Astrocyte of the spinal cord (primary cell): ENCODE measurements at regions not wholly inside any gene's neighbourhood (a gene's known extent, or its start where the extent isn't known, plus 50 kb on each side); places are given as distances from the start of the nearest gene placed in this dataset.

Experiments
- DNase-seq: peaks from one replicate; pipeline ENCODE4 v3.0.0; 2011; ENCODE audit warnings: low read depth, low spot score
- H3K4me3 ChIP-seq: 2 replicates; pipeline ENCODE4 v1.5.1; 2011; ENCODE audit warnings: low read depth, mild to moderate bottlenecking, low read length, moderate library complexity
- in situ Hi-C: cut with HindIII; loops from 2 replicates; pipeline ENCODE4 v1.10.0; 2017; ENCODE audit warnings: low sequenced_read_pairs
- TF ChIP-seq, protein P1 (sequence below): IDR thresholded peaks from 2 replicates; pipeline ENCODE4 v1.5.1; 2012; ENCODE audit warnings: low read depth, mild to moderate bottlenecking, low read length, inconsistent platforms

DNA sequence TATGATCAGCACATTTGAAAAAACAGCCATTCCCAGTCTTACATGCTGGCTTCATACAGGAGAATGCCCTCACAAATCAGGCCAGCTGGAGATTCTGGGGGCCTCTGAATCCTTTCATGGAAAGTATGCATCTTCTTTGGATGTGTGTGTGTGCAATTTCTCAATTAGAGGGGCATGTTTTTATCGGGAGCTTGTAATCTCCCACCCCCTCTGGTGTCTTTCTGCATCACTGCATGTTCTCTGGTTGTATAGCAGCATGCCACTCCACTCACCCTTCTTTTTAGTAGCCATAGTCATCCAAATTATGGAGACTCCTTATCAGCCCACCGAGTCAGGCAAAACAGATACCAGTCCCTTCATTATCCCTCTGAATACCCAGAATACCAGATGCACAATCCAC, 282.2 kb upstream of the SLIT2 start:
- TF ChIP-seq, protein P1, sequence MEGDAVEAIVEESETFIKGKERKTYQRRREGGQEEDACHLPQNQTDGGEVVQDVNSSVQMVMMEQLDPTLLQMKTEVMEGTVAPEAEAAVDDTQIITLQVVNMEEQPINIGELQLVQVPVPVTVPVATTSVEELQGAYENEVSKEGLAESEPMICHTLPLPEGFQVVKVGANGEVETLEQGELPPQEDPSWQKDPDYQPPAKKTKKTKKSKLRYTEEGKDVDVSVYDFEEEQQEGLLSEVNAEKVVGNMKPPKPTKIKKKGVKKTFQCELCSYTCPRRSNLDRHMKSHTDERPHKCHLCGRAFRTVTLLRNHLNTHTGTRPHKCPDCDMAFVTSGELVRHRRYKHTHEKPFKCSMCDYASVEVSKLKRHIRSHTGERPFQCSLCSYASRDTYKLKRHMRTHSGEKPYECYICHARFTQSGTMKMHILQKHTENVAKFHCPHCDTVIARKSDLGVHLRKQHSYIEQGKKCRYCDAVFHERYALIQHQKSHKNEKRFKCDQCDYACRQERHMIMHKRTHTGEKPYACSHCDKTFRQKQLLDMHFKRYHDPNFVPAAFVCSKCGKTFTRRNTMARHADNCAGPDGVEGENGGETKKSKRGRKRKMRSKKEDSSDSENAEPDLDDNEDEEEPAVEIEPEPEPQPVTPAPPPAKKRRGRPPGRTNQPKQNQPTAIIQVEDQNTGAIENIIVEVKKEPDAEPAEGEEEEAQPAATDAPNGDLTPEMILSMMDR, result peak; percentile 33
- DNase-seq, result no peak
- in situ Hi-C loops, result no loop called here
- H3K4me3 ChIP-seq, result no peak overlapping the region

DNA sequence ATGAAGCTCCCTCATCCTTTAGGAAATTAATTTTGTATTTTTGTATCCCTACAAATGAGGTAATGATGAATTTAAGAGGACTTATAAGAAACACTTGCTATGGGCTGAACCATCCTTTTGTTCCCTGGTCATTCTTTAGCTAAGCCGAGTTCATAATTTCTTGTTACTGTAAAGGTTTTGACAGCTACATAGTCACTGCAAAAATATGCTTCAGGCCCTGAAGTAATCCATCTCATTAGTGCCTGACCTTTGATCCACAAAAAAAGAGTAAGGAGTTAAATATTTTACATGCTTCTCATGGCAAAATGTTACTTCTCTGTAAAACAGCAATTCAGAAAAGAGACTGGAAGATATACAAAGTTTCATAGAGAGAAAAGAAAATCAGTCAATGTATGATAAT, 290.6 kb upstream of the SLIT2 start:
- peak; percentile 47 for DNase-seq
- TF ChIP-seq, protein P1, result no peak
- in situ Hi-C loops, result no loop called here
- no peak overlapping the region for H3K4me3 ChIP-seq

DNA sequence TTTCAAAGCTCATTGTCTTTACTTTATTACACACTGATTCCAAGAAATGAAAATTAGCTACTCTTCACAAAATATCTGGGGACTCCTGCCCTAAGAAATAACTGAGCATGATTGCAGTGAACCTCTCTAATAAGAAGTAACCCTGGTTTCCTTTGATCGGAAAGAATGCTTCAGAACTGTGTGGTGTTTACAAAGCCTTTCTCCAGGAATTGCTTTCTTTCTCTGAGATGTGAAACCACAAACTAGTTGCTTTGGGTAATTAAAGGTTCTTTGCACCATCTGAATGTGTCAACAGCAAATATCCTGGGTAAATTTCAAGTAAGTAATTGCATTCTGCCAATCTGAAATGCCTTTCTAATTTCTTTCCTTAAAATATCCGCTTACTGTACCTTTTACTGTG, 292.9 kb upstream of the SLIT2 start:
- TF ChIP-seq, protein P1, result no peak
- H3K4me3 ChIP-seq, result no peak overlapping the region
- in situ Hi-C loops, result no loop called here
- DNase-seq, result no peak

DNA sequence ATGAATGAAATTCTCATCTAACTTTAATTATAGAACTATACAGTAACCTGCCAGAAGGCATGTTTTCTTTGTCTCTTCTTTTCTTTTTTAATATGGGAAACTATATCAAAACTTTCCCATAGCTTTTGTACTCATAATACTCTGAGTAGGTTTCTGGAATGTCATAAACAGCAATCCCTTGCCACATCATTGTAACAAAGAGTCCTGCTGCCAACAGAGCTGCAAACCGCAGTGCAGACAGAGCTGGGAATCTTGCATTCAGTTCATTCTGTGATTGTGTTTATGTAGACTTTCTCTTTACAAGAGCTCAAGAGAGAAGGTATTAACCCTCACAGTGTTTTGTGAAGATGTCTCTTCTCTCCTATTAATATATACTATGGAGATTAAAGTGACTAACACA, 304.4 kb upstream of the SLIT2 start:
- TF ChIP-seq, protein P1, result no peak
- peak; percentile 86 for DNase-seq
- no peak overlapping the region for H3K4me3 ChIP-seq
- in situ Hi-C loops, result no loop called here

DNA sequence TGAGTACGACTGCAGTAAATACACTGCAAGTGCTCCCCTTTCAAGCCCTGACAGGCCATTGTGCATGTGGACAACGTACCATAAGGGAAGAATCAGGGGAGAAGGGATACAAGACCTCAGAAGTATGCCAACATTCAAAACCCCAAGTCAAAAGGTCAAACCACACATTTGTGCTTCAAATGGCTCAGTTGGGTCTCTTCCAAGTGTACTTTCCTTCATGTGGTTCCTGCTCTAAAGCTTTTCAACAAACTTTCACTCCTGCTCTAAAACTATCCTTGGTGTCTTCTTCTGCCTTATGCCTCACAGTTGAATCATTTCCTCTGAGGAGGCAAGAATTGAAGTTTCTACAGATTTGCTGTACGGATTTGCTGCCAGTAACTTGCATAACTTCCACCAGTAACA, 305.7 kb upstream of the SLIT2 start:
- peak; percentile 99 for DNase-seq
- in situ Hi-C loops, result no loop called here
- no peak overlapping the region for H3K4me3 ChIP-seq
- TF ChIP-seq, protein P1, result no peak

DNA sequence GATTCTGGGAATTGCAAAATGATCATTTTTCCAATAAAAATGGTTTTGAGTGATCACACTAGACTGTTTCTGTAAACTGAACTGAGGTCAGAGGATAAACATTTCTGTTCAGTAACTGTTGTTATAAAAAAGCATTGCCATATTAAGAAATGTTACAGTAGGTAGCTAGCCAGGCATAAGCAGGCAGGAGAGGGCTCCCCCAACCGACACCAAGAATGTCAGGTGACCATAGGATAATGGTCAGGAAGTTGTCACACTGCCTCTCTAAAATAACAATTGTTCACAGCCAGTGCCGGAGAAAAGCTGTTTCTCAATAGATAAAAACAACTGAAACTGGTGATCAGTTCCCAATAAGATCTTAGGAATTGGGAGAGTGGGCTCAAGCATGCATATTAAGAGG, 306.2 kb upstream of the SLIT2 start:
- TF ChIP-seq, protein P1, result no peak
- in situ Hi-C loops, result no loop called here
- DNase-seq, result no peak
- no peak overlapping the region for H3K4me3 ChIP-seq

DNA sequence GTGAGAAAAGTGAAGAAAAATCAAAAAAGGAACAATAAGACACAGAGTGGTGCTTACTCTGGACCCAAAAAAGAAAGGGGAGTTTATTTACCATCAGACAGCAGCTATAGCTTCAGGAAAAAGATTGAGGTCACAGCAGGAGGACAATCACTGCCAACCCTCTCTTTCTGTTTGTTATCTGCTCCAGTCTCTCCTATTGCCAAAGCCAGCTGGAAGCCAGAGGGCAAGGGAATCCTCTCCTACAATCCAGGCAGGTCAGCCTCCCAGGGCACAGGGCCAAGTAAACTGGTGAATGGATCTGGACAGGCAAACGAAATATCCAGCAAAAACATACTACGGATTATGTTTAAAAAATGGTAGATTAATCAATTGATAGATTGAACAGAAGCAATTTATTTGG, 306.9 kb upstream of the SLIT2 start:
- in situ Hi-C loops, result no loop called here
- DNase-seq, result no peak
- no peak overlapping the region for H3K4me3 ChIP-seq
- TF ChIP-seq, protein P1, result no peak
